ENCODE measurements at regions not wholly inside any gene's neighbourhood (a gene's known extent, or its start where the extent isn't known, plus 50 kb on each side); places are given as distances from the start of the nearest gene placed in this dataset.

DNA sequence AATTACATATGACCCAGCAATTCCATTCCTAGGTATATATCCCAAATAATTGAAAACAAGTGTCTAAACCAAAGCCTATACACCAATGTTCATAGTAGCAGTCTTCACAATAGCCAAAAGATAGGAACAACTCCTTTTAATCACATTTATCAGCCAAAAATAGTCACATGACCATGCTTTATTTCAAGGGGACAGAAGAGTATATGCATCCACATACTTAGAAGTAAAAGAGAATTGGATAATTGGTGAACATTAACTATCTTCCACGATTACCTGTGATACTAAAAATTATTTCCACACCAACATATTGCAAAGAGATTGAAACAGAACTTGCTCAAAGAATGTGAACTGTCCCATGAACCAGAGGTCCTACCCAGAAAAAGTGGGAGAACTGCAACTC, 51.8 kb upstream of the FOXE1 start:
- no peak for ATAC-seq (ENCODE audit: low FRiP score)
- TF ChIP-seq, protein P1, sequence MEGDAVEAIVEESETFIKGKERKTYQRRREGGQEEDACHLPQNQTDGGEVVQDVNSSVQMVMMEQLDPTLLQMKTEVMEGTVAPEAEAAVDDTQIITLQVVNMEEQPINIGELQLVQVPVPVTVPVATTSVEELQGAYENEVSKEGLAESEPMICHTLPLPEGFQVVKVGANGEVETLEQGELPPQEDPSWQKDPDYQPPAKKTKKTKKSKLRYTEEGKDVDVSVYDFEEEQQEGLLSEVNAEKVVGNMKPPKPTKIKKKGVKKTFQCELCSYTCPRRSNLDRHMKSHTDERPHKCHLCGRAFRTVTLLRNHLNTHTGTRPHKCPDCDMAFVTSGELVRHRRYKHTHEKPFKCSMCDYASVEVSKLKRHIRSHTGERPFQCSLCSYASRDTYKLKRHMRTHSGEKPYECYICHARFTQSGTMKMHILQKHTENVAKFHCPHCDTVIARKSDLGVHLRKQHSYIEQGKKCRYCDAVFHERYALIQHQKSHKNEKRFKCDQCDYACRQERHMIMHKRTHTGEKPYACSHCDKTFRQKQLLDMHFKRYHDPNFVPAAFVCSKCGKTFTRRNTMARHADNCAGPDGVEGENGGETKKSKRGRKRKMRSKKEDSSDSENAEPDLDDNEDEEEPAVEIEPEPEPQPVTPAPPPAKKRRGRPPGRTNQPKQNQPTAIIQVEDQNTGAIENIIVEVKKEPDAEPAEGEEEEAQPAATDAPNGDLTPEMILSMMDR (IDR thresholded peaks at IDR 0.05) = no peak
- no peak for DNase-seq (ENCODE audit: low spot score)

DNA sequence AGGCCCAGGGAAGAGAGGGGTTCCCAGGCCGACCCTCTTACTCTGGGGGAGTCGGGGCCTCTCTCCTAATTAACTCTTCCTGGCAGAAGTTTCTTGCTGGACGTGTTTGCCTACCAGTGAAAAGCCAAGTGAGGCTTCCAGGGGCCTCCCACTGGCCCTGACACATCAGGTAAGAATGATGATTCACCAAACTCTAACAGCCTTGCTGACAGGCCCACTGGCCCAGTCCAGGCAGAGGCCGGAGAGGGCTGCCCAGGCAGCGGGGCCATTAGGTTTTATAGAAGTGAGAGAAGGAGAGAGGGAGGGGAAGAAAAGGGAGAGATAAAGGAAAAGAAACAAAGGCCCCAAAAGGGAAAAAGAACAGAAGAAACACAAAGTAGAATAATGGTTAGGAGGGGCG, 50.8 kb upstream of the FOXE1 start:
- TF ChIP-seq, protein P1 (IDR thresholded peaks at IDR 0.05) = no peak
- ATAC-seq (ENCODE audit: low FRiP score) = no peak
- DNase-seq (ENCODE audit: low spot score) = no peak

DNA sequence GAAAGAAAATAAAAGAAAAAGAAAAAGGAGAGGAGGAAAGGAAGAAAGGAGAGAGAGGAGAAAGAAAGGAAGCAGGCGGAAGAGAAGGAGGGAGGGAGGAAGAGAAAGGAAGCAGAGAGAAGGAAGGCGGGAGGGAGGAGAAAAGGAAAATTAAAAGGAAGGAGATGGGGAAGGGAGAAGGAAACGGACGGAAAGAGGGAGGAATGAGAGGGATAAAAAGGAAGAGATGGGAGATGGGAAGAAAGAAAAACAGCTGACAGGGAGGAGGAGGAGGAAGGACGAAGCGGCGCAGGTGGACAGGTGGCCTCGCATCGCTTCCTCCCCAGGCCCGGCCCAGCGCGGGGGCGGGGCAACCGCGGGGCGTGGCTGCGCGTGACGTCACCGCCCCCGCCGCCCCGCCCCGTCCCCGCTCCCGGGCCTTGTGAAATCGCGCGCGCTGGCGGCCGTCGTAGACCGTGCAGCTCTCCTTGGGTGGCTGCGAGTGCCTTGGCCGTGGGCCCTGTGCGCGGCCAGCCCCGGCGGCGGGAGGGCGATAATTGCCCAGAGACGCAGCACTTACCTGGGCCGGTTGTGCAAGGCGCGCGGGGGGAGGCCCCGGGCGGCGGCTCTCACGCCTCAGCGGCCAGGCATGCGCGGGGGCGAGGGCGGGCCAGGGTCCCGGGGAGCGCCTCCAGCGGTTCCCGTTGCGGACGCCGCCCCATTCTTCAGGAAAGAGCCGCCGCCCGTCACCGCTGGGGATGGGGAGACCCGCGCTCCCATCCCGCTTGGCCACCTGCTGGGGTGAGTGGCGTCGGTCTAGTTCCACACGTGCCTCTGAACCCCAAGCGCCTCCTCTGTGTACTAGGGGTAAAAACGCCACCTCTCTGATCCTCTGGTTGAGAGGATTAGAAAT, 49.6 kb upstream of the FOXE1 start:
- TF ChIP-seq, protein P1 (IDR thresholded peaks at IDR 0.05) = no peak
- DNase-seq (ENCODE audit: low spot score) = no peak
- peak; percentile 93 for ATAC-seq (ENCODE audit: low FRiP score)

Data from omental fat pad (tissue), 3 donors.